ENCODE measurements at regions not wholly inside any gene's neighbourhood (a gene's known extent, or its start where the extent isn't known, plus 50 kb on each side); places are given as distances from the start of the nearest gene placed in this dataset.

GRCh38 chr2:7911196-7911595 is 770.7 kb upstream of the ID2 start:
- TF ChIP-seq CTCF (IDR thresholded peaks at IDR 0.05) (no peak), POLR2A (IDR thresholded peaks at IDR 0.05) (no peak)

All from heart left ventricle (tissue), 13 donors.